SK-N-MC (cell line): ENCODE measurements at regions not wholly inside any gene's neighbourhood (a gene's known extent, or its start where the extent isn't known, plus 50 kb on each side); places are given as distances from the start of the nearest gene placed in this dataset.

Experiments used
- DNase-seq: peaks from one replicate; pipeline ENCODE4 v3.0.0-alpha.2; 2011; ENCODE audit warnings: low read depth, low spot score
- H3K27ac ChIP-seq: fragments of 200-600 bp; sonication (generic); 2 replicates; pipeline ENCODE4 v1.5.1; 2016; ENCODE audit warnings: mixed run types
- H3K36me3 ChIP-seq: fragments of 200-600 bp; sonication (generic); 2 replicates; pipeline ENCODE4 v1.6.1; 2017; ENCODE audit warnings: antibody characterized with exemption, low read length, mixed read lengths; ENCODE audit not compliant: insufficient read depth
- H3K4me3 ChIP-seq: fragments of 200-600 bp; sonication (generic); 2 replicates; pipeline ENCODE4 v1.5.1; 2016
- H3K9ac ChIP-seq: fragments of 200-600 bp; sonication (generic); 2 replicates; pipeline ENCODE4 v1.8.0; 2017; ENCODE audit warnings: mixed run types, mixed read lengths; ENCODE audit not compliant: insufficient read length
- H3K9me3 ChIP-seq: fragments of 200-600 bp; sonication (generic); 2 replicates; pipeline ENCODE4 v1.6.1; 2017; ENCODE audit warnings: low read depth, mild to moderate bottlenecking, antibody characterized with exemption, low read length, moderate library complexity, mixed read lengths
- EZH2 ChIP-seq: fragments of 200-600 bp; sonication (generic); IDR thresholded peaks from one replicate; pipeline ENCODE4 v1.6.1; 2017; ENCODE audit warnings: antibody characterized with exemption
- FOXP2 ChIP-seq: optimal IDR thresholded peaks from 2 replicates; pipeline ENCODE3; 2011; ENCODE audit warnings: mild to moderate bottlenecking, moderate library complexity; ENCODE audit not compliant: insufficient read depth; ENCODE audit errors: extremely low read length, control extremely low read depth
- POLR2AphosphoS5 ChIP-seq: IDR thresholded peaks from 2 replicates; pipeline ENCODE4 v1.6.1; 2012; ENCODE audit warnings: mild to moderate bottlenecking, low read depth, low read length, borderline replicate concordance

DNA sequence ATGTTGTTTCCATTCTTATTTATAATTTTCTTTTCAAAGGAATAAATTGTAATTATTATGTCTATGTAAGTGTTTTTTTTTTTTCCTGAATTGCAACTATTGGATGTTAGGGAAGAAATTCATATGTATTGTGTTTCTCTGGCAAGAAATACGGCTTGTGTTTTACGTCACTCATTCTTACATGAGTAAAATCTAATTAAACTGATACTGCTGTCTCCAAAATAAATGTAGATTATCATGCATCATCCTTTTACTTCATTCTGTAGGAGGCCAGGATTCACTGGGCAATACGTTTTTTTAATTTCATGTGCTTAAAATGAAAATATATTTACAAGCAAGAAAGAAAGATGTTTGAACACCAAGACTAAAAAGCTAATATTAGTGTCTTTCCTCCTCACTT is 590.8 kb downstream of the OTOL1 start:
- Histone ChIP-seq H3K9ac (no peak overlapping the region), H3K4me3 (no peak overlapping the region), H3K27ac (no peak overlapping the region), H3K36me3 (no peaks in the 10 kb centered on the region), H3K9me3 (no peaks in the 10 kb centered on the region)
- TF ChIP-seq POLR2AphosphoS5: no peak
- no peak for TF ChIP-seq FOXP2
- TF ChIP-seq EZH2: no peak
- no peak for DNase-seq

DNA sequence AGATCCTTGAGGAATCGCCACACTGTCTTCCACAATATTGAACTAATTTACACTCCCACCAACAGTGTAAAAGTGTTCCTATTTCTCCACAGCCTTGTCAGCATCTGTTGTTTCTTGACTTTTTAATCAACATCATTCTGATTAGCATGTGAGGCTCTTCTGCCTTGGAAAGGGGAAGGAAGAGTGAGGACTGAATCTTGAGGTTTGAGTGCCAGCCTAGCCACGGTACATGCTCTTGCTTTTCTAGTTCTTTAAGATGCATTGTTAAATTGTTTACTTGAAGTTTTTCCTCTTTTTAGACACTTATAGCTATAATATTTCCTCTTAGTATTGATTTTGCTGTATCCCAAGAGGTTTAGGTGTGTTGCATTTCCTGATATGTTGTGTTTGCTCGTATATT is 596.1 kb downstream of the OTOL1 start:
- H3K36me3 ChIP-seq: no peaks in the 10 kb centered on the region
- TF ChIP-seq POLR2AphosphoS5 (no peak), FOXP2 (no peak), EZH2 (no peak)
- H3K4me3 ChIP-seq: no peak overlapping the region
- H3K27ac ChIP-seq: no peak overlapping the region
- H3K9me3 ChIP-seq: no peaks in the 10 kb centered on the region
- no peak overlapping the region for H3K9ac ChIP-seq
- no peak for DNase-seq

DNA sequence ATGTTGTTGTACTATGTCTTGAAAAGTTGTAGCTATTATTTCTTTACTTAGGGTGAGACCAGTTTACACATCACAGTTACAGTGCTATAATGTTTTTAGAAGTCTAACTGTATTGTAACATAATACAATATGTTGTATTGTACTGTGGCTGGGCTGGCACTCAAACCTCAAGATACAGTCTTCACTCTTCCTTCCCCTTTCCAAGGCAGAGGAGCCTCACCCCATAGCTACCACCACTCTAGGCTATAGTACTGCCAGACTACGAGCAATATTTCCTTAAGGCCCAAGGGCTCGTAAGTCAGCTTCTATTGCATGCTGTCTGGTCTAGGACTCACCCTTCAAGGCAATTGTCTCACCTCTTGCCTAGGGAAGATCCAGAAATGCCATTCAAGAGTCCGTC is 597.7 kb downstream of the OTOL1 start:
- no peaks in the 10 kb centered on the region for H3K9me3 ChIP-seq
- no peak for DNase-seq
- H3K27ac ChIP-seq: no peak overlapping the region
- H3K36me3 ChIP-seq: no peaks in the 10 kb centered on the region
- no peak overlapping the region for H3K9ac ChIP-seq
- TF ChIP-seq EZH2 (no peak), FOXP2 (no peak), POLR2AphosphoS5 (no peak)
- no peak overlapping the region for H3K4me3 ChIP-seq

DNA sequence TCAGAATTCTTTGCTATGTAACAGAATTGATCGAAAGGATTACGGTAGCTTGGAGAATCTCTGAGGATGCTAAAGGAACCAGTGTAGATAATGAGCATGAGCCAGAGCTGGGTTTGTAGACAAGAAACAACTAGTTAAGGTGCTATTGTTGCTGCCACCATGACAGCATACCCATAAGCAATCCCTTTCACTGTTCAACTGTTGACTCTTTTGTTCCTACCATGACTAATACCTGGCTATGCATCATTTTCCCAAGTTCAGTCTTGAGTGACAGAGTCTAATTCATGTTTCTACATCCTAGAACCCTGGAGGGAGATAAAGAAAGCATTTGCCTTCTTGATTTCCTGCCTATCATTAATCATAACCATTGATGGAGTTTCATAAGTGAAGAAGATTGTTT is 600.3 kb downstream of the OTOL1 start:
- Histone ChIP-seq H3K9me3 (no peaks in the 10 kb centered on the region), H3K4me3 (no peak overlapping the region), H3K27ac (no peak overlapping the region), H3K36me3 (no peaks in the 10 kb centered on the region), H3K9ac (no peak overlapping the region)
- TF ChIP-seq FOXP2: no peak
- no peak for TF ChIP-seq EZH2
- no peak for TF ChIP-seq POLR2AphosphoS5
- no peak for DNase-seq

DNA sequence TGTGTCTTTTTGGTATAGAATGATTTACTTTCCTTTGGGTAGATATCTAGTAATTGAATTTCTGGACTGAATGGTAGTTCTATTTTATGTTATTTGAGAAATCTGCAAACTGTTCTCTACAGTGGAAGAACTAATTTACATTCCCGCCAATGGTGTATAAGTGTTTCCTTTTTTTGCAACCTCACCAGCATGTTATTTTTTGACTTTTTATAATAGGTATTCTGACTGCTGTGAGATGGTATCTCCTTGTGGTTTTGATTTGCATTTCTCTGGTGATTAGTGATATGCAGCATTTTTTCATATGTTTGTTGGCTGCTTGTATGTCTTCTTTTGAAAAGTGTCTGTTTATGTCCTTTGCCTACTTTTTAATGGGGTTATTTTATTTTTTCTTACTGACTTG is 607.2 kb downstream of the OTOL1 start:
- H3K9ac ChIP-seq: no peak overlapping the region
- TF ChIP-seq POLR2AphosphoS5 (no peak), FOXP2 (no peak), EZH2 (no peak)
- H3K4me3 ChIP-seq: no peak overlapping the region
- peak; percentile 50 for DNase-seq
- H3K27ac ChIP-seq: peak overlapping the region; percentile 23; the same call in 1 of the 2 replicates
- H3K9me3 ChIP-seq: peaks cover 3% of the 10 kb centered on the region; the same call in 1 of the 2 replicates
- H3K36me3 ChIP-seq: no peaks in the 10 kb centered on the region

DNA sequence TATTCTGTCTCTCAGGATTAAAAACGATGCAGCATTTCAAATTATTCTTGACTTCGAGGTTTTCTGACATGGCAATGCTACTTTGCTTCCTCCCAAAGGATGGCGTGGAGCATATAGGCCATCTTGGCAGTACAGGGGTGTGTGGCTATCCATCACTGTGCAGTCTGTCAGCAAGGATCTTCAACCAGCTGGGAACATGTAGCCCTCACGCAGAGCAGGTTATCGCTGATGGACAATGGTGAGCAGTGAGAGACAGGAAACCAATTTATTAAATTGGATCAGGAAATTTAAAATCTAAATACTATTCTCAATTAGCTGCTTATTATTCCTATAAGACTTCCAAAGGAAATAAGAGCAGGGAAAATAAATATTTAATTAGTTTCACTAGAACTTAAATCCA is 615.3 kb downstream of the OTOL1 start:
- no peak for TF ChIP-seq POLR2AphosphoS5
- no peak for TF ChIP-seq FOXP2
- TF ChIP-seq EZH2: no peak
- H3K36me3 ChIP-seq: no peaks in the 10 kb centered on the region
- no peak for DNase-seq
- no peak overlapping the region for H3K27ac ChIP-seq
- H3K9me3 ChIP-seq: no peaks in the 10 kb centered on the region
- H3K4me3 ChIP-seq: no peak overlapping the region
- no peak overlapping the region for H3K9ac ChIP-seq

DNA sequence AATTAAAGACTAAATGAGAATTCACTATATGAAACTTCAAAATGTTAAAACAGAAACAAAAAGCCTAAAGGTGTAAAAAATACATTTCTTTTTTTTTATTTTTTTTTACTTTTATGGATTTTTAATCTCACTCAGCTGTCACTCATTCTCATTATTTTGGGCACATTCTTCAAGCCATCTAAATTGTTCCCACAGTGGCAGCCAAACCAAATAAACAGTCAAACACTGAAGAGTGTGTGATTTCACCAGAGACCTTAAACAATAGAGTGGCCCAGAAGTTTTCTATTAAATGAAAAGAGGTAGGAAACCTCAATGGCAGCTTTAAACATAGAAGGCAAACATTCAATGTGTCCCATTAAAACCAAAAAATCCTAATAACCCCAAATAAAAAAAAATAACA is 616.1 kb downstream of the OTOL1 start:
- no peak for DNase-seq
- Histone ChIP-seq H3K36me3 (no peaks in the 10 kb centered on the region), H3K27ac (no peak overlapping the region), H3K9ac (no peak overlapping the region), H3K9me3 (no peaks in the 10 kb centered on the region), H3K4me3 (no peak overlapping the region)
- TF ChIP-seq EZH2: no peak

DNA sequence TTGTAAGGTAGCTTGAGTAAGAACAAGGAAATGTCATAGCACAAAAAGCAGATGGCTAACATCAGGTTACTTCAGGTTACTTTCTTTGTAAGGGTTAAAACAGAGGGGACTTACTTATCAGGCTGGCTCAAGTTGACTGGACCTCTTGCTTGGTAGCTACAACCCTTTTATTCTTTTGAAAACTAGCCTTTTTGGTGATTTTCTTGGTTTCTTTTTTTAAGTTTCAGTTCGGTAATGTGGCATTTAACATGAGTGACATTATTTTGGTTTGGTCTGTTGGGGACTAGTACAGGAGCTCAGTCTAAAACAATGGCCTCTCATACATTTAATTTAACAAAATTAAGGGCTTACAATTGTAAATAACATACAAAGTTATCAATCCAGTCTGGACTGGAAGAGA is 621.4 kb downstream of the OTOL1 start:
- Histone ChIP-seq H3K36me3 (no peaks in the 10 kb centered on the region), H3K9me3 (no peaks in the 10 kb centered on the region), H3K27ac (no peak overlapping the region), H3K9ac (no peak overlapping the region), H3K4me3 (no peak overlapping the region)
- TF ChIP-seq EZH2 (no peak), POLR2AphosphoS5 (no peak), FOXP2 (no peak)
- DNase-seq: no peak

DNA sequence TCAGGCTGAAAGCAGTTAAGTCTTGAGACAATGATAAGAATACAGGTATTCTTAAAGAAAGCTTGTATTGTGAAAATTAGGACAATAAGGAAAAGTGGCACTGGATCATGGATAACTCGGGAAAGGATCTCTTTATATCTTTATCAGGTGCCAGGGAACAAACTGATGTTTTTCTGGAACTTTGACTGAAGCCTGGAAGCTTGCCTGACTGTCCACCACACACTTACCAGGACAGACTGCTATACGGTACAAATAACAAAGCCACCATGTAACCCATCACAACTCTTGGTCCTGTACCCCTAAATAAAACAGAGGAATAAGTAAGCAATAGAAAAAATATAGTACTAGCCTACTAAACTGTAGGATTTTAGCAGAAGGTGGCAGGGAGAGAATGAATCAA is 623.0 kb downstream of the OTOL1 start:
- no peak for TF ChIP-seq POLR2AphosphoS5
- no peak for TF ChIP-seq EZH2
- TF ChIP-seq FOXP2: no peak

More for the DNA sequence above, 623.0 kb downstream of the OTOL1 start:
- Histone ChIP-seq H3K9ac (no peak overlapping the region), H3K9me3 (no peaks in the 10 kb centered on the region), H3K4me3 (no peak overlapping the region), H3K36me3 (no peaks in the 10 kb centered on the region), H3K27ac (no peak overlapping the region)
- DNase-seq: no peak
